ENCODE measurements at regions not wholly inside any gene's neighbourhood (a gene's known extent, or its start where the extent isn't known, plus 50 kb on each side); places are given as distances from the start of the nearest gene placed in this dataset.

GRCh38 chr4:100803751-100804150 lies 285.9 kb upstream of the EMCN start:
- TF ChIP-seq CTCF (IDR thresholded peaks at IDR 0.05) (no peak), POLR2A (IDR thresholded peaks at IDR 0.05) (no peak)

All from prostate gland (tissue), 2 donors.